Islet of Langerhans (tissue), 1 donor: ENCODE measurements at regions not wholly inside any gene's neighbourhood (a gene's known extent, or its start where the extent isn't known, plus 50 kb on each side); places are given as distances from the start of the nearest gene placed in this dataset.
"Not testable (repeated sequence)": the region's sequence is repeated elsewhere in the genome, so short reads cannot be mapped to it uniquely, and the experiment has no call there.

Source experiments
- FAIRE-seq: peaks from one replicate; lab custom pipeline; 2011; peaks lifted over from hg19 to GRCh38; lab: Jason Lieb, UNC

GRCh38 chr4:91838181-91838861 lies 465.4 kb upstream of the GRID2 start:
- FAIRE-seq, result no peak

DNA sequence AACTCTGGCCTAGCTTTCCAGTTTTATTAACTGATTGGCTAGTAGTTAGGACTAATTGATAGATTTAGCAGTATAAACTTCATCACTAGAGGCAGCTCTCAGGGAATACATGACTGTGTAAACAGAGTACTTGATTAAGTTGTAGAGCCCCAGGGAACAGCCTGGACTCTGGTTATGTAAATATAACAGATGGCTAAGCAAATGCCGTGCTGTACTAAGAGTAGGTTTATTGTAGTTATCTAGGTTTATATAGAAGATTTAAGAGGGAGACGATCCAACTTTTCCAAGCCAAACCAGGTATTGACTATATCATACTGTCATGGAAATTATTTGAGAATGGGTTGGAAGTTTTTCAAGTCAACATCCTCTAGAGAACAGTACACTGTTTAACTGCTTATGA lies 463.4 kb upstream of the GRID2 start:
- FAIRE-seq, result no peak

GRCh38 chr4:91846233-91846632 lies 457.5 kb upstream of the GRID2 start:
- FAIRE-seq, result no peak

GRCh38 chr4:91851456-91851855 lies 452.3 kb upstream of the GRID2 start:
- FAIRE-seq, result no peak

DNA sequence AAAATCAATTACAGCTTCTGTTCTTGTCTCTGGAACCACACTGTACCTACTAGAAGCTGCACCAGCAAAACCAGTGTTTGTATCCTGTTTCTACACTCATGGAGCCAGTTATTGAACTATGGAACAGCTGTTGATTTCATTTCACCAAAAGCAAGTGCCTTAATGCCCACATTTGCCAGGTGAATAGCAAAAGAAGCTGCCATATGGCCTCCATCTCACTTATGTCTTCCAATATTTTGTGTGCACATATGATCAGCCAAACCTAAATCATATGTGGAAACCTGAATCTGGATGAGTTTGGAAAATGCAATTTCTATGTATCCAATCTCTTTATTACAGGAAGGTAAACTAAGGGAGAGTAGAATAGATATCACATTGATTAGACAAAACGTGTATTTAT lies 415.8 kb upstream of the GRID2 start:
- no peak for FAIRE-seq

- FAIRE-seq, result not testable (repeated sequence)
These were observed 412.5 kb upstream of the GRID2 start for GRCh38 chr4:91891217-91891616.

GRCh38 chr4:91894006-91894405 lies 409.8 kb upstream of the GRID2 start:
- FAIRE-seq, result no peak

DNA sequence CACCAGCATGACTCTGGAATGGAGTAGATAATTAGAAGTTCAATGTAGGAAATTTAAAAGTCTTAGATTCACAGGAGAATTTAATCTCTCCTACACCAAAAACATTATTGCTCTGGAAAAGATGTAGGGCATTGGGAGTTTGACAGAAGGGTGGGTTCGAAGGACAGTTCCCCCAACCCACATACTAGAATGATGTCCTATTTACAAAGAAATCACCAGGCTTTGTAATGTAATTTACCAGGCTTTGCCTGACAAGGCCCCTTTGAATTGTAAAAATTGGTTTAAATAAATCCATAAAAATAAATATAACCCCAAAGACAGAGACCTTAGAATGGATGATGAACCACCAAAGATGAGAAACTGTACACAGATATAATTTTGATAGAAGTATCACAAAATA lies 399.2 kb upstream of the GRID2 start:
- FAIRE-seq, result no peak

DNA sequence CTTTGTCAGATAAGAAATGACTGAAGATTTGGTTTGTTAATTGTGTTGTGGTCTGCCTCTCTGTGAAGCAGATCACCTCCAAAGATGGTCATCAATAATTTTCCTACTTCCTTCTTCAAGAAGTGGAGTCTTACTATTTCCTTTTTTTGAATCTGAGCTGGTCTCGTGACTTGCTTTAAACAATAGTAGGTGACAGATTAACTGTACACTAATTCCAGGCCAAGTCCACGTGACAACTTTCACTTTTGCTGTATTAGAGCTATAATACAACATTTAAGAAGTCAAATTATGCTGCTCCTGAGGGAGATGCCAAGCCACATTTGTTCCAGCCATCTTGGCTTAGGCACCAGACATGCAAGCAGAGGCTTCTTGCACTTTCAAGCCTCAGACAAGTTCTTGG lies 393.8 kb upstream of the GRID2 start:
- no peak for FAIRE-seq

DNA sequence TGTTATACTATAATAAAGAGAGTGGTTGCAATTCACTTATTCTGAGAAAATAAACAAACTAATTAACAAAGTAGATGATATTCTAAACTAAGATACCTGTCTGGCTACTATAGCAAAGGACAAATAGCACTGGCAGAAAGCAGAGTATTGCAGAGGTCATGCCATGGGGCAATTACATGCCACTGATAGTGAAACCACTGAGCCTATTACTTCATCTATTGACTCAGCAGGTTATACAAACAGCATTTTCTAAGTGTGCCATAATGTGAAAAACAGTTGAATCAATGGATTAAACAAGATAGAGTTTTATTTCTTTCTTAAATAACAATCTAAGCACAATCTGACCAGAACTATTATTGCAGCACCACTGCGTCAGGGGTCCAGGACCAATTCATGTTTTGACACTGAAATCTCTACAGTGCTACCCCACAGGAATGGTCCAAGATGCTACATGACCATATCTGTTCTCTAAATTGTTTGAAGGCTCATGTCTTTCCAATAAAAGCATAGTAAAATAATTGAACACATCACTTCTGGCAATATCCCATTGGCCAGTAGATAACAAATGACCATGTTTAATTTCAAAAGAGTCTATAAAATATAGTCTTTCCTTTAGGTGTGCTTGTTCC lies 389.5 kb upstream of the GRID2 start:
- FAIRE-seq, result no peak

- FAIRE-seq, result no peak
These were observed 387.5 kb upstream of the GRID2 start for GRCh38 chr4:91916219-91916618.

DNA sequence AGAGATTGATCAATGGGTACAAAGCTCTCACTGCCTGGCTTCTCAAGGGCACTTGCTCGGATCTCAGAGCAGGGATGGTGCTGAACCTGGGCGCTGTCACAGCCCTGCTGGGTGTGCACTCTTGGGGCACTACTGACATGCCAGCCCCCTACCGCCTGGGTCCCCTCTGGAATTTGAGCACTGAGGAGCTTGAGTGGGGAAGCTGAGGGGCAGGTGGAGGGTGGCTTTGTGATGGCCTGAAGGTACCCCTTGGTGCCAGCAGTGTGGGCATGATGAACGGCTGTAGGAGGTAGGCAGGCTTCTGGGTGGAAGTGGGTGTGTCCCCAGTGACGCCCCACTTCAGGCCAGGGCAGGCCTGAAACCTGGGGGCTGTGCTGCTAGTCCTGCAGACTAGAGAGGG lies 379.1 kb upstream of the GRID2 start:
- FAIRE-seq, result no peak

DNA sequence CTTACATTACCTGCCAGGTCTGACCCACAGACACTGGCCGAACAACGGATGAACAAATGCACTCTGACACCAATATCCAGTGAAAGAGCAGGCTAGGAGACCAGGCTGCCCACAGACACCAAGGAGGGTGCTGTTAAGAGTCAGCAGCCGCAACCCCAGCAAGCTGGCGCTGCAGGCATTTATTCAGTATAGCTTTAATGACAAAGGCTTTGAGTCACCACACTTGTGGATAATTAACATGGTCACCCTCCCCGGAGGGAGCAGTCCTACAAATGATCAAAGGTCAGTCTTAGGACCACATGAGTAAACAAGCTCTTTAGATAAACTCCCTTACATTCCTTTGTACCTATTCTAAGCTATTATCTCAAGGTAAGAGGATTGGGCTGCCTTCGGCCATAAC lies 368.5 kb upstream of the GRID2 start:
- FAIRE-seq, result no peak

GRCh38 chr4:91936311-91936710 lies 367.5 kb upstream of the GRID2 start:
- no peak for FAIRE-seq

- no peak for FAIRE-seq
These were observed 345.8 kb upstream of the GRID2 start for GRCh38 chr4:91957963-91958362.

- FAIRE-seq, result no peak
These were observed 345.2 kb upstream of the GRID2 start for GRCh38 chr4:91958596-91958995.

- FAIRE-seq, result no peak
These were observed 342.3 kb upstream of the GRID2 start for GRCh38 chr4:91961504-91961903.

DNA sequence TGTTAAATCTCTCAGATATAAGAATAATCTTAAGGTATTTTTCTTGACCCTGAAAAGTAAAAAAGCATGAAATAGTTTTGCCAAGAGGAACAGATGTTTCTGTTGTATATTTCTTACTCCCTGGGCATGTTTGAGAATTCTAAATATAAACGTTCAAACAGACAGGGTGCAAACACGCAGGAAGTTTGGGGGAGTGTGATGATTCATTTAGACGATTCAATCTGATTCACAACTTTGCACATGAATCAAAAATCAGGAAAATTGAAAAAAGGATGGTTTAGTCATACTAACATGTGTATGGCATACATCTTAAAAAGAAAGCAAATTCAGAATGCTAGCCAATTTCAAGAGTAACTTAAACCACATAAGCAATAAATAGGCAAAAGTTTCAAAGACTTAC lies 340.3 kb upstream of the GRID2 start:
- FAIRE-seq, result no peak

DNA sequence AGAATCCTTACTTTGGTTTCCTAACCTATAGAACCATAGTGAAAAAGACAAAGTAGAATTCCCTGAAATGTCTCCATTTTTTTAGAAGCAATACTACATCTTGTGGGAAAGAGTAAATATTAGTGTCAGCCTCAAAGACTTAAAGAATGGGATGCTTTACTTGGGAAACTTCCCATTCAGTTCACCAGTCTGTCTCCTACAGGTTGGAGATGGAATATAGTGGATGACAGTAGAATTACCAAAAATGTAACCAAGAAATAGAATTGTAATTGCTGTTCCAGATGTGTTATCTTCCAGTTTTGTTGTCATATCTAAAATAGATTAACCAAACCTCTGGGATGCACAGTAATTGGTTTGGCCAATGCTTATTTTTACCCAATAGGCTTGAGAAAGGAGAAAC lies 338.6 kb upstream of the GRID2 start:
- no peak for FAIRE-seq

GRCh38 chr4:91973479-91974153 lies 330.1 kb upstream of the GRID2 start:
- FAIRE-seq, result no peak

DNA sequence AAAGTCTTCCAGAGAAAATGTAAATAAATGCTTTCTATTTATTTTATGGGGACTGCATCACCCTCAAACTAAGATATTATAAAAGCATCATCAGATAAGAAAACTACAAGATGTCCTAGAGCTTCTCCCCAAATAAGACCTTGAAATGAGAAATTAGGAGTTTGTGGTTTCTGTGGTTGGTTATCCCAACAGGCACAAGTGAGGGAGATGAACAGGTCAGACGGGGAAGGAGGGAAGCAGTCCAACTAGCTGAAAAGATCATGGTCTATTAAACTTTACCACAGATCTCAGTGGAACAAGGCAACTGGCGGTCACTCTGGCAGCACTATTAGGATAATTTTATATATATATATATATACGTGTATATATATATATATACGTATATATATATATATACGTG lies 319.3 kb upstream of the GRID2 start:
- FAIRE-seq, result no peak

GRCh38 chr4:91989914-91990313 lies 313.9 kb upstream of the GRID2 start:
- FAIRE-seq, result no peak

GRCh38 chr4:91990726-91991125 lies 313.0 kb upstream of the GRID2 start:
- FAIRE-seq, result no peak

- no peak for FAIRE-seq
These were observed 306.7 kb upstream of the GRID2 start for GRCh38 chr4:91997045-91997444.
